ENCODE measurements at regions not wholly inside any gene's neighbourhood (a gene's known extent, or its start where the extent isn't known, plus 50 kb on each side); places are given as distances from the start of the nearest gene placed in this dataset.

- TF ChIP-seq REST (IDR thresholded peaks at IDR 0.05; ENCODE audit: low read depth, low read length) (no peak), RXRA (IDR thresholded peaks at IDR 0.05; ENCODE audit: borderline replicate concordance, low read depth) (no peak), MXI1 (IDR thresholded peaks at IDR 0.05; ENCODE audit: low read depth, low read length) (no peak), FOXM1 (IDR thresholded peaks at IDR 0.05; ENCODE audit: low read depth) (no peak), SMC3 (IDR thresholded peaks at IDR 0.05; ENCODE audit: low read depth, low read length) (no peak), FOXJ3 (CRISPR knock-in tag; IDR thresholded peaks at IDR 0.05) (no peak), IRF3 (IDR thresholded peaks at IDR 0.05; ENCODE audit: low read depth, low read length) (no peak), PBX3 (IDR thresholded peaks at IDR 0.05) (no peak), CTCF (IDR thresholded peaks at IDR 0.05) (no peak)
These were observed 293.2 kb upstream of the HABP2 start (continued) for GRCh38 chr10:113259576-113260226.

- Histone ChIP-seq H3K27me3 (ENCODE audit: insufficient read depth) (no peaks in the 10 kb centered on the region), H3F3A (replicated peaks; ENCODE audit: insufficient read depth) (no peaks in the 10 kb centered on the region), H2AFZ (ENCODE audit: low read depth) (no peak overlapping the region), H3K4me1 (ENCODE audit: control insufficient read depth in 1 of 2, insufficient read depth in 2 of 2, low read depth in 1 of 2, low read length in 1 of 2) (peaks cover 0 to 10% of the 10 kb centered on the region in 2 experiments; a peak in 1 of 4 replicates), H3K9me3 (no peaks in the 10 kb centered on the region), H3K79me2 (ENCODE audit: insufficient read depth) (no peaks in the 10 kb centered on the region), H3K9me2 (no peaks in the 10 kb centered on the region), H3K4me3 (ENCODE audit: low read depth in 2 of 2, low read length in 1 of 2) (no peak overlapping the region), H4K20me1 (ENCODE audit: insufficient read depth) (no peaks in the 10 kb centered on the region), H3K9ac (no peak overlapping the region), H3K36me3 (replicated peaks in 1 of 2; ENCODE audit: control insufficient read depth in 1 of 2, insufficient read depth in 2 of 2, low read length in 1 of 2) (no peaks in the 10 kb centered on the region), H3K4me2 (no peak overlapping the region), H3K27ac (ENCODE audit: low read depth in 2 of 2, low read length in 1 of 2) (no peak overlapping the region)
- WGBS (ENCODE audit: low lambda C conversion rate), result 83% methylated on average over 10 of the region's 10 CpGs
- DNase-seq, result no peak
- TF ChIP-seq SIN3A (IDR thresholded peaks at IDR 0.05; ENCODE audit: borderline replicate concordance, low read depth, low read length) (no peak), POLR2AphosphoS5 (IDR thresholded peaks at IDR 0.05; ENCODE audit: low read depth, low read length) (no peak), RFX5 (IDR thresholded peaks at IDR 0.05; ENCODE audit: low read length) (no peak), GATA2 (CRISPR knock-in tag; IDR thresholded peaks at IDR 0.05) (no peak), FOXM1 (IDR thresholded peaks at IDR 0.05; ENCODE audit: low read depth) (no peak), NFIC (IDR thresholded peaks at IDR 0.05; ENCODE audit: borderline replicate concordance) (no peak), MXI1 (IDR thresholded peaks at IDR 0.05; ENCODE audit: low read depth, low read length) (no peak), GABPA (IDR thresholded peaks at IDR 0.05; ENCODE audit: low read depth) (no peak), JUND (IDR thresholded peaks at IDR 0.05) (no peak), TCF12 (IDR thresholded peaks at IDR 0.05) (no peak), RCOR1 (IDR thresholded peaks at IDR 0.05; ENCODE audit: low read length) (no peak)
- ChIA-PET CTCF (no interaction called here), POLR2A (no interaction called here)
These were observed 291.7 kb upstream of the HABP2 start for GRCh38 chr10:113261161-113261560.
